ENCODE measurements at regions not wholly inside any gene's neighbourhood (a gene's known extent, or its start where the extent isn't known, plus 50 kb on each side); places are given as distances from the start of the nearest gene placed in this dataset.

GRCh38 chr11:123328281-123328867 lies 101.7 kb upstream of the GRAMD1B start:
- TF ChIP-seq POLR2AphosphoS5 (IDR thresholded peaks at IDR 0.05; ENCODE audit: insufficient read depth in 1 of 2, low read depth in 1 of 2) (no peak), CTCF (IDR thresholded peaks at IDR 0.05) (no peak), POLR2A (IDR thresholded peaks at IDR 0.05) (no peak)
